HG03159 (cell line): ENCODE measurements at regions not wholly inside any gene's neighbourhood (a gene's known extent, or its start where the extent isn't known, plus 50 kb on each side); places are given as distances from the start of the nearest gene placed in this dataset.
"Not testable (repeated sequence)": the region's sequence is repeated elsewhere in the genome, so short reads cannot be mapped to it uniquely, and the experiment has no call there.

Source experiments
- ATAC-seq: cut with Tn5 transposase; IDR thresholded peaks from one replicate; pipeline ENCODE4 v1.9.1; 2021; ENCODE audit warnings: mild to moderate bottlenecking, moderate library complexity; ENCODE audit not compliant: unreplicated experiment

DNA sequence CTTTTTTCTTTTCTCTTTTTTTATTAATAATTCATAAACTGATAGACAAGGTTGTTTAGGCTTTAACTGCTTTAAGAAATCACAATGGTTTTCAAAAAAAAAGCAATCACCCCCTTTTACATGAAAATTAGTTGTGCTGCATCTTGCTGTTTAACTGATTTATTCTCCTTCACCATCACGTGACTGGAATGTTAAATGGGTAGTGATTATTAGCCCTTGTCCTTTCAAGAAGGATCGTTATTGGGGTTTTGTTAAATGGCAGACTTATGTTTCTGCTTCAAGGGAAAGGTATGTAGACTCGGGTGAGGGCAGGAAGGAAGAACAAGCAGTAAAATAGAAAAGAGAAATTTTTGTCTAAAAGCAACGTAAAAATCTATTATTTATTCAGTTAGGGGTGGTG lies 175.6 kb upstream of the TLE4 start:
- no peak for ATAC-seq

DNA sequence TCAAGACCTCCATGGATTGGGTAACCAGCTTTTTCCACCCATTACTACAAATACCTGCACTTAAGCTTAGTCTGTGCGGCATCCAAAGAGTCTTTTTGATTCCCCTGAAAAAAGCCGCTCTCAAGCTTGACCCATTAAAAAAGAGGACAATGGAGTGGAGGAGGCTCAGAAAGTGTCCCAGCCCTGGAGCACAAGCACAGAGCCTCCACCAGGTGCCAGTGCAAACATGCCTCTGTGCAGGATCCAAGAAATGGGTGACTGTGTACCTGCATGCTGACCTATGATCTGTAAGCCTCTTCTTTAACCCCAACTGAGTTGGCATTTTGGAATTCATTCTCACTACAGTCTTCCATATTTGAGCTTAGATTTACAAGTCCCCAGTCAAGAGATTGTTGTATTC lies 168.3 kb upstream of the TLE4 start:
- ATAC-seq: no peak

GRCh38 chr9:79408200-79408599 lies 163.6 kb upstream of the TLE4 start:
- no peak for ATAC-seq

GRCh38 chr9:79408617-79409016 lies 163.1 kb upstream of the TLE4 start:
- ATAC-seq: peak; percentile 73

DNA sequence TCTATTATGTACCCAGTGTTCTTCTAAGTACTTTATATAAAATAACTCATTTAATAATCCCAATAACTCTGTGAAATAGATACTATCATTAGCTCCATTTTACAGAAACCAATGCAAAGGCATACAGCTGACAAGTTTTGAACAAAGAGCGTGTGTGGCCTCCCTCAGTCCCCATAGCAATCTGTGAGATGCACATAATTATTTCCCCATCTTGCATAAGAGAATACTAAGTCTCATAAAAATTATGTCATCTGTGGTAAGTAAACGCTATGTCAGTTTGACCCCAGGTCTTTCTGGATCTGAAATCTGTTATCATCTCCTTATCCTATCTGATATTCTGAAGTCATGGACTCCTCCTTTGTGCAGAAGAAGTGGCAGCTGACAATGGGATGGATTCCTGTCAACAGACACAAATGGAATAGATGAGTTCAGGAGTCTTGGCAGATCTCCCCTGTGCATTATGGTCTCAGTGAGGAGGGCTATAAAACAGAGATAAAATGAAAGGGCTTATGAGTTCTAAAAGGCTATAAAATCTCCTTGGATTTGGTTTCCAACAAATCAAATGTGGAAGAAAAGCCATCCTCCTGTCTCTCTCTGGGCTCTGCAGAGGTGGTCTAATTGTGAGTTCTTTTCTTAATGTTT lies 162.5 kb upstream of the TLE4 start:
- no peak for ATAC-seq

DNA sequence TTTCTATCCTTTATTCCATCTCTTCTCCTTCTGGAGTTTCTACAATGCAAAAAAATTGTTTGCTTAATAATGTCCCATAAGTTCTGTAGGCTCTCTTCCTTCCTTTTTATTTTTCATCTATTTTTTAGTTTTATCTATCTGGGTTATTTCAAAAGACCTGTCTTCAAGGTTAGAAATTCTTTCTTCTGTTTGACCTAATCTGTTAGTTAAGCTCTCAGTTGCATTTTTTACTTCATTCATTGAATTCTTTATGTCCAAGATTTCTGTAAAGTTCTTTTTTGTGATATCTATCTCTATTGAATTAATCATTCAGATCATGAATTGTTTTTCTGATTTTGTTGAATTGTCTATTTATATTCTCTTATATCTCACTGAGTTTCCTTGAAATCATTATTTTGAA lies 145.9 kb upstream of the TLE4 start:
- ATAC-seq: no peak

GRCh38 chr9:79428422-79428821 lies 143.3 kb upstream of the TLE4 start:
- ATAC-seq: no peak

DNA sequence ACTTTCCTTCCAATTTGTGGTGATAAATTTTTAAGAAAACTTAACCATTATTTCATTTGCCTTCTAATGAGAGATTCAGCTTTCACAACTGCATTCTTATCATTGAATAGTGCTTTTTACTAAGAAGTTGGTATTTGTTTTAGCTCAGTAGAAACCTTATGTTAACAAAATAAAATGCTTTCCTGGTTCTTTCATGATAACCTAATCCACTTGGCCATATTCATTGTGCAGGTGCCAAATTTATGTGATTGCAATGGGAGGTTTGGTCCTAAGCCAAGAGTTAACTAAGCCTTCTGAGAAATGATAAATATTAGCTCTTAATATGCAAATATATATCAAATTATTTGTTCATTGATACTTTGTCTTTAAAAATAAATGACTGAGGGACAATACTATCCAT lies 141.1 kb upstream of the TLE4 start:
- ATAC-seq: no peak

DNA sequence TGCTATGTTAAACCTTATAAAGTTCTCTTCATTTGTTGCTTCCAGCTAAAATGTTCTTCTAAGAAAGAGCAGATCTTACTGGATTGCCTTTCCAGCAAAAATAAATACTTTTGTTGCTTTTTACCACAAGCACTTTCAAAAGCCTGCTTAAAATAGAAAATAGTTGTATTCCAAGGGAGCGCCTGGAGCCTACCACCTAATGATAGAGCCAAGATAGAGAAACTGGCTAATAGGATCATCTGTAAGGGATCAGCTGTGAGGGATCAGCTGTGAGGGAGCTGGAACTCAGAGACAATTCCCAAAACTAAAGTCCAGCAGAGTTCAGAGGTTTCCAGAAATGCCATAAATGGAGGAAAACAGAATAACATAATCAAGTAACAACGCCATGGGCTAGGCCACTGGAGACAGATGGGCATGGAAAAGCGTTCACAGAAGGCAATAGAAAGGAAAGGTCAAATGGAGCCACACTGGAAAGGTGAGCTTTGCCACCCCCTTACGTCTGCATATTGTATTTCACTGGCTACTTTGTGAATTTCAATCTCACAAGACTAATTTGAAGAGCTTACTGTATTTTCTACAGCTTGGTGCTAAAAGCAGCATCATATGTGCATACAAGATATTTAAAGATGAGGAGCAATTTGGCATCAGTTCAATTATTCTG lies 140.6 kb upstream of the TLE4 start:
- ATAC-seq: no peak

GRCh38 chr9:79432485-79432884 lies 139.3 kb upstream of the TLE4 start:
- no peak for ATAC-seq

GRCh38 chr9:79433703-79434102 lies 138.1 kb upstream of the TLE4 start:
- ATAC-seq: no peak

- not testable (repeated sequence) for ATAC-seq
Measured at GRCh38 chr9:79439221-79439620, 132.5 kb upstream of the TLE4 start.

- ATAC-seq: no peak
Measured at GRCh38 chr9:79446523-79447307, 125.0 kb upstream of the TLE4 start.

- no peak for ATAC-seq
Measured at GRCh38 chr9:79447308-79447605, 124.5 kb upstream of the TLE4 start.

GRCh38 chr9:79447762-79448161 lies 124.0 kb upstream of the TLE4 start:
- no peak for ATAC-seq

DNA sequence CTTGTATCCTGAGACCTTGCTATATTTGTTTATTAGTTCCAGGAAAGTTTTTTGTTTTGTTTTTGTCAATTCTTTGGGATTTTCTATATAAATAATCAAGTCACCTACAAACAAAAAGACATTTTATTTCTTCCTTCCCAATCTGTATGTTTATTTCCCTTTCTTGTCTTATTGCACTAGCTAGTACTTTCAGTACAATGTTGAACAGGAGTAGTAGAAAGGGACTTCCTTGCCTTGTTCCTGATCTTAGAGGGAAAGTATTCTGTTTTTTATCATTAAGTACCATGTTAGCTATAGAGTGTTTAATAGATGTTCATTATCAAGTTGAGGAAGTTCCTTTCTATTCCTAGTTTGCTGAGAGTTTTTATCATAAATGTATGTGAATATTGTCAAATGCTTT lies 119.5 kb upstream of the TLE4 start:
- no peak for ATAC-seq

DNA sequence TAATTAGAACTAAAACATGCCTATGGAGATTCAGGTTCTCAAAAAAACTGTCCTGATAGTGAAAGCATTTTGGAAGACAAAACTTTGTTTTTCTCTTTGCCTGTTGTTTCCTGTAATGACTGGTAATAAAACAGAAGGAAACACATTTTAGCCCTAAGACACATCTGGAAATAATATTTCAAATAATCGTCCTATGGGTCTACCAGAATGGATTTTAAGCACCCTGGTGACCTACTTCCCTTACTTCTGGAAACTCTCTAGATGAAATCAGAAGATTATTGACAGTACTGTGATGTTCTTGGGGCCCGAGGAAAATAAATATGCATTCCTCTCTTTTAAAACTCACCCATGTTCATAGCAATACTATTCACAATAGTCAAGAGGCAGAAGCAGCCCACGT lies 110.1 kb upstream of the TLE4 start:
- no peak for ATAC-seq

- no peak for ATAC-seq
Measured at GRCh38 chr9:79465156-79465555, 106.6 kb upstream of the TLE4 start.

DNA sequence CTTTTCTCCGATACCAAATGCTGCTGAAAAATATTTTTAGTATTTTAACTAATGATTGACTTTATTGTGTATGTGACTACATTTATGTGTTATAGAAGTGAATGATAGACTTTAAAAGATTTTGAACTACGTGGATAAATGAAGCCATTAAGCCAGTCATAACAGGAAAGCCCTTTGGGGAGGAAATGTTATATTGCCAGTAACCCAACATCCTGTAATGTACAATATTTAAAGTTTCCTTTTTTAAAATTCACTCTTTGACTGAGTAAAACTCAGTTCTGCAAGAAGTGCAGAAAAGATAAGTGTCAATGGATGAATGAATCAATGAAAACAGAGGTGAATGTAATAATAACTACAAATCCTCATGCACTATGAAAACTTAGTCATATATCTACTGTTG lies 102.6 kb upstream of the TLE4 start:
- no peak for ATAC-seq

- no peak for ATAC-seq
Measured at GRCh38 chr9:79470954-79471353, 100.8 kb upstream of the TLE4 start.

DNA sequence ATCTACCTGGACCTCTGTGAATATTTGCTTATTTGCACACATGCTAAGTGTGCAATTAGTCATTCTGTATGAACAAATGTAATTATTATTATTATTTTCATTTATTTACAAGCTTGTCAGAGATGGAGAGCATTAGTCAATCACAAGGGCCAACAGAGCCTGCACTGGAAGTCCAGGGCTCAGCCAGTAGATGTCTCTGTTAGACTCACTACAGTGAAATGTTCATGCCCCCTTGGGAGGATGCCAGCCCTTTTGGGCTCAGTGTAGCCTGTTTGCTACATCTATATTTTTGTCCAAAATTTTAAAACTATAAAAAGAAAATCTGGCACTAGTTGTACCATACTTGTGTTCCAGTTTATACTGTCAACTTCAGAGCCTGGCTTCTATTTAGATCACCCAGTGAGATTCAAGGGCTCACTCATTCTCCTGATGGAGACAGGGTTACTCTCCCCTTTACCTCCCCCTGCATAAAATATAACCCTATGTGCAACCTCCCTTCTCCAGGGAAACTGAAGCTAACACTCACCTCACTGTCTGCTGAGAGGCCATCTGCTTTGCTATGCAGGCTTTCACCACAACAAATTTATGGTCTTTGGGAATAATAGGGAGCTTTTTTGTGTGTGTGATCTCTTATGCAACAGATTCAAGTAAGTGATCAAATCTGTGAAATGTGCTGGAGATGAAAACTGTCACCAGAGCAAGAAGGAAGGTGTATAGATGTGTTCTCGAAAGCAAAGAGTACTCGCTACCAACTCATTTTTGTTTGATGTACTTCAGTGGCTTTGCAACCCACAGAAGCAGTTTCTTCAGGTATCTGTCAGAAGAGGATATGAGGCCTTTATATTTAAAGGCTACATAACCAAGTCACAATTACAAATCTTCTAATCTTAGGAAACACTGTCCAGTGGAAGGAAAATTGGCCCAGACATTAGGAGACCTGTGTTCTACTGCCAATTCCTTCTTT lies 99.9 kb upstream of the TLE4 start:
- no peak for ATAC-seq
